HG03571 (cell line): ENCODE measurements at regions not wholly inside any gene's neighbourhood (a gene's known extent, or its start where the extent isn't known, plus 50 kb on each side); places are given as distances from the start of the nearest gene placed in this dataset.

Experiments
- ATAC-seq: cut with Tn5 transposase; IDR thresholded peaks from one replicate; pipeline ENCODE4 v1.9.1; 2021; ENCODE audit not compliant: unreplicated experiment

DNA sequence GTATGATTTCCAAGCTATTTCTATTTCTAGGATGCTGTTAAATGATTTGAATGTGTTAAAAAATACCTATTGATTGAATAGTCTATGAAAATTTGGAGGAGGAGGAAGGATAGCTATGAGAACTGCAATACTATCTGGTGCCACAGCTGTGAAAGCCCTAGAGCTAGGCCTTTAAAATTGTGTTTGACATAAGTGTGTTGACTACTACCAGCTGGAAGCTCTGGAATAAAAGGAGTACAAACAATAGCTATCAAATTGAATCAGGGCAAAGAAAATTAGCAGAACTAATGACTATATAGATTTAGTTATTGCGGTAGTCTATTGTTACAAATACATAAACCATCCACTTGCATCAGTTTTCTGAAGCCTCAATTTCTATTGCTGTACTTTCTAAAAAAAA lies 124.8 kb upstream of the CNTN5 start:
- no peak for ATAC-seq

DNA sequence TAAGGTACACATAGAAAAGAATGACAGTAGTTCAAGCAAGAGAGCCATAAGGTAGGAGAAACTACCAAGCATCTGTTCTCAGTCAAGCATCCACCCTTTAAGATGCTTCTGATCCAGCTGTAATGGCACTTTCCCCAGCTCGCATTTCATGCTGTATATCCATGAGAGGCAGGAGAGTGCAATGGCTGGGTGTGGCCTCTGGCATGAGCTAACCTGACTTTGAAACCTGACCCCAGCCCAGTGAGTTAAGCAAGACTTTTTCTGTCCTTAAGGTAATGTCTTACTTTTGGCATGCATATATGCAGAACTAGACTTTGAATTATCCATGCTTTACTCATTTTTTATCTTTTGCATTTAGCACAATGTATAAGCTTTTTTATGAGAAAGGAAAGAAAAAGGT lies 79.8 kb upstream of the CNTN5 start:
- no peak for ATAC-seq

DNA sequence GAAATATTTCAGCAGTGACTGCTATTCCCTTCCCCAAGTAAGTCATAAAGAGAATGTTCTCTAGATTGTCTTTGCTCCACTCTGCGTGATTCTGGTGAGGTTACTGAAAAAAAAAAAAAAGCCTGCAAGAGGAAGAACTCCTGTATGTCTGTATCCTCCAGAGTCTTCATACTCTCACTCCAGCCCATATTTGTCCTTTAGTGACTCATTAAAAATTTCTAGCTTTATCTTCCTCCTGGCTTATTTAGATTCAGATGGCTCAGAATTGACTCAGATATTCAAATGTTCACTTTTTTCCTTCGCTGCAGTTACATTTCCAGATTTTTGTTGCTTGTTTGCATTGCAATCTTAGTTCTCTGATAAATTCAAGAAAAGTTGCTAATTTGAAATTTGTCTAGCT lies 76.3 kb upstream of the CNTN5 start:
- no peak for ATAC-seq

DNA sequence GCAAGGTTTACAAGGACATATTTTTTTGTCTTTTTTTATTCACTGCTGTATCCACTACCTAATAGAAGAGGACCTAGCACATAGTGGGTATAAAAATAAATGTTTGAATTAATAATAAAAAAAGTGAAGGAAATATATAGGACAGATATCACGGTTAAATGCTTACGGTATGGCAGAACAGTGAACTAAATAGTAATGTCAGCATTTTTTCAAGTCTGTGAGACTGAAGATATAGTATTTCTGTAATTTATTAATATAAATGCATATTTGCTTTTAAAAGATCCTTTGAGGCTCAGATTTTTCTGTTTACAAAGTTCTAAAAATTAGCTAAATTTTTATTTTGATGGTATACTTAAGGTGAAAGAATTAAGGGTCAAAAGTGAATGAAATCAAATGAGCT lies 68.6 kb upstream of the CNTN5 start:
- ATAC-seq, result no peak

DNA sequence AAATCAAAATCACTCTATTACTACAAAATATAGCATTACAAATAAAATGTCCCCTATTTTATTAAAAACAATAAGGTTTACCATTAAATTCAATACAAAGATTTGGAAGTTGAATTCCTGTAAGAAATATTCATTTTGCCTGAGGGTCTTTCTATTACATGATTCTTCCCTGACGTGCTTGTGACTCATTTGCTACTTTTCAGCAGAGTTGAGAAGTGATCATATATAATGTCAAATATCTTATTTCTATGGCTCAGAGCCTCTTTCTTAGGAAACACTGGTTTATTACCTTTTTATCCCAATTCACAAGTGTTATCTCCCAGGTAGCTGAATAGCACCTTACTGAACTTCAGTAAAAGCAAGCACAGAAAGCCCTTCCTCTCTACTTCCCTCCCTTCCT lies 65.2 kb upstream of the CNTN5 start:
- no peak for ATAC-seq

DNA sequence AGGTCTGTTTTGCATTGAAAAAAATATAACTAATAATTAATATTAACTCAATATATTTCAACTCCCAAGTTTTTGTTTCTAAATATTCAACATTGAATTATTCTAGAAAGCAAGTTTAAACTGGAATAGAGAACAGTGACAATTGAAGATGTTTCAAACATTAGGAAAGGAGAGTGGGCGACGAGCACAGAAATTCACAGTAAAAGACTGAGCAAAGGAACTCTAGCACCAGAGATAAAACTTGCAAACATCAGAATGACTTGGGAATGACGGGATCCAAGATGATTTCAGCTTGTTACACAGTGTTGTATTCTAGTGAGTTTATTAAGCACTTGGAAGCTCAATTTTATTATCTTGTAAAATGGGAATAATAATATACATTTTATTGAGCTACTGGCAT lies 56.6 kb upstream of the CNTN5 start:
- ATAC-seq, result no peak

DNA sequence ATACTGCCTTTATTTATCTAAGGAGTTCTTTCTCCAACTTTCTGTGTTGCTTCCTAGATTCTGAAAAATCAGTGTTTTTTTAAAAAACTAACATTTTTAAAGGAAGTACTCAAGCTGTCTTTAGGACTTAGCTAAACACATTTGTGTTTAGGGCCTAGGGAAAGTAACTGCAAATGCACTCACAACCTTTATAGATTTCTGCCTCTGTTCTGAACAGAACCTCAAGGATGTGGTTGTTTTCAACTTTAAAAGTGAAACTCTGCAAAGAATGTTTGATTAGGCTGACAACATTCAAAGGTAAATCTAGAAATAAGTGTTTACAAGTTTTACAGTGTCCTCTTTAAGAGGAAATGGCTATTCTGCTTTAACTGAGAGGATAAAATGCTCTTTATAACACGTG lies 55.4 kb upstream of the CNTN5 start:
- no peak for ATAC-seq

DNA sequence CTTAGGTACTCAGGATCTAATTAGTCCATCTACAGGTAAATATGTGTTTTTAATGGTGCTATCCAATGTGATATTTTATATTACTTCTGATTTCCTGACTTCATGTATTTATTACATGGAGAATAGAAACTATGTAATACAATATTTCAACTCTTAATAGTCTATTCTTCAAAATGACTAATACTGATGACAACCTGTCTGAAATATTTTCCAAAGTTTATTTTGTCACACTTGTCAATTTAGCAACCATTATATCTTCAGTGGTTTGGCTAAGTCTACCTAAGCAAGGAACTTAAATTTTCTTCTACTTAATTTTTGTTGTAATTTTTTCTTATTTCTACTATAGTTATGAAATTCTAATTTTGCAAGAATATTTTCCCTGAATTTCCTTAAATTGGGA lies 55.0 kb upstream of the CNTN5 start:
- ATAC-seq, result no peak

DNA sequence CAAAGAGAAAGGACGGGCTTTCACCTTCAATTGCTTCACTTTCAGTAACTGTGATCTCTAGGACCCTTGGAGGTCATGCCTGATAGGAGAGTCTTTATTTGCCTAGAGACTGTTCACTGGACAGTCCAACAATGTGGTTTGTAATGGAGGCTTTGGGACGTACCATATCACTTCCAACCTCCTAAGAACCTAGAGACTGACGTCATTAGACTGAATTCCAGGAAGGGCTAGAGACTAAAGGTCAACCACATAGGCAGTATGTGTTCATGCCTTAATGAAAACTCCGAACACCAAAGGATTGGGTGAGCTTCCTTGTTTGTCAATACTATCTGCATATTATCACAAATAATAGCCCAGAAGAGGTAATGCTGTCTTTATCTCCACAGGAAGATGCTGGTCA lies 53.7 kb upstream of the CNTN5 start:
- no peak for ATAC-seq
